Tibial nerve (tissue), 4 donors: ENCODE measurements at regions not wholly inside any gene's neighbourhood (a gene's known extent, or its start where the extent isn't known, plus 50 kb on each side); places are given as distances from the start of the nearest gene placed in this dataset.

Experiments
- DNase-seq, 2 donors: peaks; one replicate each; pipeline ENCODE4 v3.0.0-alpha.2; 2019; ENCODE audit warnings: low spot score in 2 of 2
- H3K27ac ChIP-seq, 4 donors: fragments of 200-600 bp; sonication (generic) in 3 of 4; one replicate each; pipeline ENCODE4 v1.5.1; 2017 to 2019; ENCODE audit warnings: mild to moderate bottlenecking in 1 of 4
- H3K27me3 ChIP-seq, 2 donors: fragments of 200-600 bp; sonication (generic) in 1 of 2; one replicate each; pipeline versions ENCODE4 v1.5.1 to v1.6.0; 2017 to 2019
- H3K36me3 ChIP-seq, 3 donors: fragments of 200-600 bp; sonication (generic); one replicate each; pipeline ENCODE4 v1.5.1; 2018 to 2019
- H3K4me1 ChIP-seq, 4 donors: fragments of 200-600 bp; sonication (generic) in 3 of 4; one replicate each; pipeline ENCODE4 v1.5.1; 2017 to 2019
- H3K4me3 ChIP-seq, 4 donors: fragments of 200-600 bp; sonication (generic) in 3 of 4; one replicate each; pipeline ENCODE4 v1.5.1; 2017 to 2019; ENCODE audit warnings: mild to moderate bottlenecking in 1 of 4, moderate library complexity in 1 of 4
- H3K9me3 ChIP-seq, 4 donors: fragments of 200-600 bp; sonication (generic) in 3 of 4; one replicate each; pipeline ENCODE4 v1.5.1; 2017 to 2019
- CTCF ChIP-seq, 5 experiments: fragments of 200-600 bp in 3 of 5; fragments of 450-650 bp in 2 of 5; sonication (generic) in 3 of 5; IDR thresholded peaks; one replicate each; pipeline ENCODE4 v1.5.1; 2016 to 2019; ENCODE audit warnings: antibody characterized with exemption in 5 of 5, mild to moderate bottlenecking in 3 of 5, moderate library complexity in 2 of 5
- EP300 ChIP-seq, 2 donors: sonication (generic); formaldehyde crosslinking; IDR thresholded peaks; one replicate each; pipeline ENCODE4 v1.6.1; 2017; ENCODE audit warnings: antibody characterized with exemption in 2 of 2, mild to moderate bottlenecking in 1 of 2
- POLR2A ChIP-seq, 2 donors: fragments of 450-650 bp; IDR thresholded peaks; one replicate each; pipeline ENCODE4 v1.6.1; 2017; ENCODE audit warnings: antibody characterized with exemption in 2 of 2, mild to moderate bottlenecking in 2 of 2, moderate library complexity in 2 of 2
- WGBS, 2 donors: methylation state at CpG; one replicate each; pipeline ENCODE4 v1.1.5; 2018; 5-methylcytosine and 5-hydroxymethylcytosine counted together

- Histone ChIP-seq H3K36me3 (no peaks in the 10 kb centered on the region), H3K27me3 (no peaks in the 10 kb centered on the region), H3K4me3 (no peak overlapping the region), H3K4me1 (peaks cover 0 to 5% (median 0%) of the 10 kb centered on the region in 4 donors), H3K27ac (no peak overlapping the region), H3K9me3 (no peaks in the 10 kb centered on the region)
- DNase-seq, result no peak
- TF ChIP-seq CTCF (IDR thresholded peaks at IDR 0.05) (no peak), POLR2A (IDR thresholded peaks at IDR 0.05) (no peak), EP300 (IDR thresholded peaks at IDR 0.05) (no peak)
Measured at GRCh38 chr3:56885453-56885852, 83.7 kb upstream of the ARHGEF3 start.

- no peaks in the 10 kb centered on the region for H3K27me3 ChIP-seq
- H3K9me3 ChIP-seq, result no peaks in the 10 kb centered on the region
- WGBS, 2 donors, result 77 to 85% methylated on average over 7 of the region's 7 CpGs
- no peak for TF ChIP-seq CTCF (IDR thresholded peaks at IDR 0.05)
- TF ChIP-seq EP300 (IDR thresholded peaks at IDR 0.05), result no peak
- TF ChIP-seq POLR2A (IDR thresholded peaks at IDR 0.05), result no peak
- no peak for DNase-seq
- no peaks in the 10 kb centered on the region for H3K36me3 ChIP-seq
- no peak overlapping the region for H3K4me3 ChIP-seq
- peaks cover 0 to 5% (median 0%) of the 10 kb centered on the region in 4 donors for H3K4me1 ChIP-seq
- H3K27ac ChIP-seq, result no peak overlapping the region
Measured at GRCh38 chr3:56884387-56884786, 82.6 kb upstream of the ARHGEF3 start.

GRCh38 chr3:56883828-56884227 is 82.1 kb upstream of the ARHGEF3 start:
- Histone ChIP-seq H3K27me3 (no peaks in the 10 kb centered on the region), H3K36me3 (no peaks in the 10 kb centered on the region), H3K9me3 (no peaks in the 10 kb centered on the region), H3K4me1 (peaks cover 0 to 5% (median 0%) of the 10 kb centered on the region in 4 donors), H3K4me3 (no peak overlapping the region), H3K27ac (no peak overlapping the region)
- no peak for DNase-seq
- no peak for TF ChIP-seq EP300 (IDR thresholded peaks at IDR 0.05)

GRCh38 chr3:56882896-56883295 is 81.1 kb upstream of the ARHGEF3 start:
- Histone ChIP-seq H3K4me3 (no peak overlapping the region), H3K9me3 (no peaks in the 10 kb centered on the region), H3K36me3 (no peaks in the 10 kb centered on the region), H3K27me3 (no peaks in the 10 kb centered on the region), H3K27ac (no peak overlapping the region), H3K4me1 (peaks cover 0 to 5% (median 0%) of the 10 kb centered on the region in 4 donors)
- DNase-seq, result no peak
- TF ChIP-seq POLR2A (IDR thresholded peaks at IDR 0.05) (no peak), CTCF (IDR thresholded peaks at IDR 0.05) (no peak)

GRCh38 chr3:56881841-56882240 is 80.1 kb upstream of the ARHGEF3 start:
- Histone ChIP-seq H3K9me3 (no peaks in the 10 kb centered on the region), H3K27ac (no peak overlapping the region), H3K36me3 (no peaks in the 10 kb centered on the region), H3K4me3 (no peak overlapping the region), H3K27me3 (no peaks in the 10 kb centered on the region), H3K4me1 (no peaks in the 10 kb centered on the region)
- TF ChIP-seq CTCF (IDR thresholded peaks at IDR 0.05), result no peak
- no peak for TF ChIP-seq POLR2A (IDR thresholded peaks at IDR 0.05)
- no peak for DNase-seq
- WGBS, 2 donors, result 77 to 86% methylated on average over 2 of the region's 2 CpGs
